Natural killer cell (primary cell): ENCODE measurements at regions not wholly inside any gene's neighbourhood (a gene's known extent, or its start where the extent isn't known, plus 50 kb on each side); places are given as distances from the start of the nearest gene placed in this dataset.

Experiments used
- ATAC-seq, 3 donors: fragments of 150-1000 bp in 2 of 3; fragments of 200-7000 bp in 1 of 3; cut with Tn5 transposase; 1 replicate in 1 of 3; 2 replicates in 2 of 3; pipeline ENCODE4 v1.10.0; 2021; ENCODE audit warnings: mild to moderate bottlenecking in 2 of 3, moderate library complexity in 2 of 3
- DNase-seq, 2 donors: peaks; one replicate each; pipeline versions ENCODE4 v3.0.0 to v3.0.0-alpha.2; 2013 to 2021; ENCODE audit warnings: mixed read lengths in 1 of 2
- H3K27ac ChIP-seq: one replicate; pipeline ENCODE4 v1.5.1; 2013; ENCODE audit warnings: mild to moderate bottlenecking, low read length
- H3K27me3 ChIP-seq: one replicate; pipeline ENCODE4 v1.6.1; 2013; ENCODE audit warnings: low read length; ENCODE audit not compliant: control insufficient read depth, insufficient read depth
- H3K36me3 ChIP-seq: one replicate; pipeline ENCODE4 v1.6.1; 2013; ENCODE audit warnings: low read length; ENCODE audit not compliant: control insufficient read depth, insufficient read depth
- H3K4me1 ChIP-seq: one replicate; pipeline ENCODE4 v1.6.1; 2013; ENCODE audit warnings: low read length; ENCODE audit not compliant: control insufficient read depth, insufficient read depth
- H3K4me3 ChIP-seq: one replicate; pipeline ENCODE4 v1.5.1; 2013; ENCODE audit warnings: low read length
- H3K9me3 ChIP-seq: one replicate; pipeline ENCODE4 v1.6.1; 2013; ENCODE audit warnings: low read length; ENCODE audit not compliant: control insufficient read depth, insufficient read depth
- H3K27ac Mint-ChIP-seq, 2 donors: one replicate each; pipeline ENCODE4 v1.8.0; 2022; ENCODE audit warnings: mild to moderate bottlenecking in 2 of 2, mixed read lengths in 2 of 2, moderate library complexity in 1 of 2
- H3K27me3 Mint-ChIP-seq, 2 donors: one replicate each; pipeline ENCODE4 v1.8.0; 2022; ENCODE audit warnings: low read depth in 2 of 2, mixed read lengths in 2 of 2
- H3K36me3 Mint-ChIP-seq: one replicate; pipeline ENCODE4 v1.8.0; 2022; ENCODE audit warnings: mixed read lengths
- H3K4me1 Mint-ChIP-seq, 2 donors: one replicate each; pipeline ENCODE4 v1.8.0; 2022; ENCODE audit warnings: mixed read lengths in 2 of 2
- H3K4me3 Mint-ChIP-seq: one replicate; pipeline ENCODE4 v1.8.0; 2022; ENCODE audit warnings: mild to moderate bottlenecking, moderate library complexity, mixed read lengths
- H3K9me3 Mint-ChIP-seq, 2 donors: one replicate each; pipeline ENCODE4 v1.8.0; 2022; ENCODE audit warnings: mixed read lengths in 2 of 2
- WGBS: methylation state at CpG from one replicate; pipeline ENCODE4 v1.1.7; 2013; ENCODE audit warnings: missing lambda C conversion rate; ENCODE audit not compliant: insufficient coverage; 5-methylcytosine and 5-hydroxymethylcytosine counted together
- intact Hi-C: fragments of 100-400 bp; cut with micrococcal nuclease; formaldehyde crosslinking; loops from one replicate; pipeline ENCODE4 v1.14.2; 2022
- TF ChIP-seq, protein P1 (sequence below): fragments of 200-600 bp; IDR thresholded peaks from one replicate; pipeline ENCODE4 v1.8.0; 2022; ENCODE audit warnings: antibody characterized with exemption

DNA sequence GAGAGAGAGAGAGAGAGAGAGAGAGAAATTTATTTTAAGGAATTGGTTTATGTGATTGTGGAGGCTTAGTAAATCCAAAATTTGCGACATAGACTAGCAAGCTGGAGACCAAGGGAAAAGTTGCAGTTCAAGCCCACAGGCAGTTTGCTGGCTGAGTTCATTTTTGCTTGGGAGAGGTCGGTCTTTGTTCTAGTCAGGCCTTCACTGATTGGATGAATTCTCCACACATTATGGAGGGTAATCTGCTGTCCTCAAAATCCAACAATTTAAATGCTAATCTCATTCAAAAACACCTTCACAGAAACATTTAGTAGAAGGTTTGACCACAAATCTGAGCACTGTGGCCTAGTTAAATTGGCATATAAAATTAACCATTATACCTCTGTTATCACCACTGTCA, 439.6 kb downstream of the EPM2A start:
- Mint-ChIP-seq H3K27me3 (no peaks in the 10 kb centered on the region), H3K27ac (no peak overlapping the region), H3K4me1 (no peaks in the 10 kb centered on the region), H3K9me3 (peaks cover 7 to 11% of the 10 kb centered on the region in 2 donors), H3K36me3 (no peaks in the 10 kb centered on the region), H3K4me3 (no peak overlapping the region)
- intact Hi-C loops: no loop called here
- Histone ChIP-seq H3K27ac (no peak overlapping the region), H3K4me1 (no peaks in the 10 kb centered on the region), H3K27me3 (no peaks in the 10 kb centered on the region), H3K36me3 (no peaks in the 10 kb centered on the region), H3K4me3 (no peak overlapping the region), H3K9me3 (no peaks in the 10 kb centered on the region)
- WGBS: 94% methylated on average over 2 of the region's 2 CpGs
- no peak for DNase-seq
- no peak for ATAC-seq
- TF ChIP-seq, protein P1, sequence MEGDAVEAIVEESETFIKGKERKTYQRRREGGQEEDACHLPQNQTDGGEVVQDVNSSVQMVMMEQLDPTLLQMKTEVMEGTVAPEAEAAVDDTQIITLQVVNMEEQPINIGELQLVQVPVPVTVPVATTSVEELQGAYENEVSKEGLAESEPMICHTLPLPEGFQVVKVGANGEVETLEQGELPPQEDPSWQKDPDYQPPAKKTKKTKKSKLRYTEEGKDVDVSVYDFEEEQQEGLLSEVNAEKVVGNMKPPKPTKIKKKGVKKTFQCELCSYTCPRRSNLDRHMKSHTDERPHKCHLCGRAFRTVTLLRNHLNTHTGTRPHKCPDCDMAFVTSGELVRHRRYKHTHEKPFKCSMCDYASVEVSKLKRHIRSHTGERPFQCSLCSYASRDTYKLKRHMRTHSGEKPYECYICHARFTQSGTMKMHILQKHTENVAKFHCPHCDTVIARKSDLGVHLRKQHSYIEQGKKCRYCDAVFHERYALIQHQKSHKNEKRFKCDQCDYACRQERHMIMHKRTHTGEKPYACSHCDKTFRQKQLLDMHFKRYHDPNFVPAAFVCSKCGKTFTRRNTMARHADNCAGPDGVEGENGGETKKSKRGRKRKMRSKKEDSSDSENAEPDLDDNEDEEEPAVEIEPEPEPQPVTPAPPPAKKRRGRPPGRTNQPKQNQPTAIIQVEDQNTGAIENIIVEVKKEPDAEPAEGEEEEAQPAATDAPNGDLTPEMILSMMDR: no peak

DNA sequence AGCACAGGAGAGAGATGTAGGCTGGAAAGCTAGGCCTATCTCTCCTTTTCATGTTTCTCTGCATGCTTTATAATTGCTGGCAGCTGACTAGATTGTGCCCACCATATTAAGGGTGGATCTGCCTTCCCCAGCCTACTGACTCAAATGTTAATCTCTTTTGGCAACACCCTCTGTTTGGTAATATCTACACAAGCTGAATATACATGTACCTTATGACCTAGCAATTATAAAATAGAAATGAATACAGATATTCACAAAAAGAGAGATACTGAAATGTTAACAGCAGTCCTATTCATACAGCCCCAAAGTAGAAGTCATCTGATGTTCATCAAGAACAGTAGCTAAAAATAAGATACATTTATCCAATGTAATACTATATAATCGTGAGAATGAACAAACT, 429.6 kb downstream of the EPM2A start:
- Mint-ChIP-seq H3K4me3 (no peak overlapping the region), H3K4me1 (no peaks in the 10 kb centered on the region), H3K36me3 (no peaks in the 10 kb centered on the region), H3K9me3 (peaks cover 5 to 11% of the 10 kb centered on the region in 2 donors), H3K27ac (no peak overlapping the region), H3K27me3 (no peaks in the 10 kb centered on the region)
- TF ChIP-seq, protein P1: no peak
- no peaks in the 10 kb centered on the region for H3K36me3 ChIP-seq
- no peak for ATAC-seq
- no peaks in the 10 kb centered on the region for H3K4me1 ChIP-seq
- intact Hi-C loops: no loop called here
- no peak overlapping the region for H3K4me3 ChIP-seq
- H3K9me3 ChIP-seq: no peaks in the 10 kb centered on the region
- no peak overlapping the region for H3K27ac ChIP-seq
- H3K27me3 ChIP-seq: no peaks in the 10 kb centered on the region
- DNase-seq: no peak
- WGBS: no CpG with 5 or more reads among the region's 1 CpG

DNA sequence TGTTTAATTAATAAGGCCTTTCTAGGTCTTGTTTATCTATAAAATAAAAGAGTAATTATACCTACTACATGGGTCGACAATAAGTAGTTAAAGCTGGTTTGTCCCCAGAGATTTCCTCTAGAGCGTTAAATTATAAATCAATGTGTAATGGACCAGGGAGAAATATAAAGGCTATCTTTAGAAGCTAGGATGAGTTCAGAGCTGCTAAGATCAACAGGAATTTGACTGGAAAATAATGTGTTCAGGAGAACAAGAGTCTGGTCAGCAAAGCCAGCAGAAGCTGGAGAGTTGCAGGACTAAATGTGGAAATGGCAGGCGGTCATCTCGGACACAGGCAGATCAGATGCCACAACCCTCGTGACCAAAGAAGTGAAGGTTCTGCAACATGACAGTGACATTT, 428.8 kb downstream of the EPM2A start:
- no peaks in the 10 kb centered on the region for H3K27me3 ChIP-seq
- 97% methylated on average over 5 of the region's 5 CpGs for WGBS
- H3K27ac Mint-ChIP-seq: no peak overlapping the region
- no peaks in the 10 kb centered on the region for H3K36me3 Mint-ChIP-seq
- no peak for ATAC-seq
- DNase-seq: no peak
- TF ChIP-seq, protein P1: no peak
- no peak overlapping the region for H3K4me3 ChIP-seq
- no peak overlapping the region for H3K27ac ChIP-seq
- intact Hi-C loops: no loop called here
- no peak overlapping the region for H3K4me3 Mint-ChIP-seq
- H3K4me1 Mint-ChIP-seq: no peaks in the 10 kb centered on the region
- no peaks in the 10 kb centered on the region for H3K4me1 ChIP-seq
- no peaks in the 10 kb centered on the region for H3K36me3 ChIP-seq
- no peaks in the 10 kb centered on the region for H3K27me3 Mint-ChIP-seq
- peaks cover 5 to 10% of the 10 kb centered on the region in 2 donors for H3K9me3 Mint-ChIP-seq
- no peaks in the 10 kb centered on the region for H3K9me3 ChIP-seq

GRCh38 chr6:145309842-145310535, 425.3 kb downstream of the EPM2A start:
- H3K27ac Mint-ChIP-seq: no peak overlapping the region
- Histone ChIP-seq H3K27me3 (no peaks in the 10 kb centered on the region), H3K9me3 (no peaks in the 10 kb centered on the region), H3K27ac (no peak overlapping the region), H3K4me3 (no peak overlapping the region), H3K36me3 (no peaks in the 10 kb centered on the region), H3K4me1 (no peaks in the 10 kb centered on the region)
- H3K4me3 Mint-ChIP-seq: no peak overlapping the region
- no peaks in the 10 kb centered on the region for H3K36me3 Mint-ChIP-seq
- no peaks in the 10 kb centered on the region for H3K27me3 Mint-ChIP-seq
- H3K9me3 Mint-ChIP-seq: peaks cover 2 to 8% of the 10 kb centered on the region in 2 donors
- intact Hi-C loops: no loop called here
- 85% methylated on average over 3 of the region's 3 CpGs for WGBS
- H3K4me1 Mint-ChIP-seq: no peaks in the 10 kb centered on the region
- TF ChIP-seq, protein P1: no peak
- DNase-seq (no peak), ATAC-seq (no peak)
